Spleen (tissue), 11 donors: ENCODE measurements at regions not wholly inside any gene's neighbourhood (a gene's known extent, or its start where the extent isn't known, plus 50 kb on each side); places are given as distances from the start of the nearest gene placed in this dataset.

ENCODE experiments used
- DNase-seq: peaks from one replicate; pipeline ENCODE4 v3.0.0-alpha.2; 2020
- H3K27ac ChIP-seq, 8 donors: fragments of 200-600 bp; sonication (generic) in 7 of 8; 1 replicate in 4 of 8; 2 replicates in 4 of 8; pipeline versions ENCODE4 v1.5.0 to v1.8.0; 2016 to 2021; ENCODE audit warnings: inconsistent platforms in 4 of 8, mild to moderate bottlenecking in 4 of 8, moderate library complexity in 1 of 8
- H3K27me3 ChIP-seq, 7 donors: fragments of 200-600 bp; sonication (generic) in 6 of 7; replicated peaks in 1 of 7; 1 replicate in 4 of 7; 2 replicates in 3 of 7; pipeline versions ENCODE4 v1.5.0 to v1.8.0; 2016 to 2021; ENCODE audit warnings: inconsistent platforms in 3 of 7, mild to moderate bottlenecking in 1 of 7
- H3K36me3 ChIP-seq, 6 donors: fragments of 200-600 bp; sonication (generic) in 5 of 6; 1 replicate in 4 of 6; 2 replicates in 2 of 6; pipeline versions ENCODE4 v1.5.0 to v1.8.0; 2016 to 2021; ENCODE audit warnings: inconsistent platforms in 2 of 6
- H3K4me1 ChIP-seq, 6 donors: fragments of 200-600 bp; sonication (generic) in 5 of 6; 1 replicate in 3 of 6; 2 replicates in 3 of 6; pipeline versions ENCODE4 v1.5.0 to v1.8.0; 2016 to 2021; ENCODE audit warnings: inconsistent platforms in 3 of 6
- H3K4me3 ChIP-seq, 8 donors: fragments of 200-600 bp; sonication (generic) in 7 of 8; 1 replicate in 4 of 8; 2 replicates in 4 of 8; pipeline versions ENCODE4 v1.5.0 to v1.8.0; 2016 to 2021; ENCODE audit warnings: inconsistent platforms in 4 of 8, mild to moderate bottlenecking in 4 of 8, moderate library complexity in 2 of 8
- H3K9me3 ChIP-seq, 8 donors: fragments of 200-600 bp; sonication (generic) in 7 of 8; 1 replicate in 4 of 8; 2 replicates in 4 of 8; pipeline versions ENCODE4 v1.5.0 to v1.8.0; 2016 to 2021; ENCODE audit warnings: inconsistent platforms in 4 of 8
- POLR2A ChIP-seq, 3 donors: fragments of 450-650 bp; IDR thresholded peaks; one replicate each; pipeline ENCODE4 v1.5.1; 2017; ENCODE audit warnings: antibody characterized with exemption in 3 of 3, mild to moderate bottlenecking in 1 of 3
- POLR2AphosphoS5 ChIP-seq, 3 donors: sonication (generic); formaldehyde crosslinking; IDR thresholded peaks; one replicate each; pipeline ENCODE4 v1.5.1; 2017; ENCODE audit warnings: antibody characterized with exemption in 3 of 3
- WGBS, 5 donors: extraction: QIAGEN DNeasy Blood & Tissue Kit in 3 of 5; methylation state at CpG; one replicate each; pipeline versions ENCODE4 v1.1.5 to v1.1.7; 2013 to 2018; 5-methylcytosine and 5-hydroxymethylcytosine counted together
- intact Hi-C: fragments of 100-400 bp; cut with DNase I; formaldehyde crosslinking; loops from one replicate; pipeline ENCODE4 v1.15.0; 2023; ENCODE audit warnings: low total_unique reads
- TF ChIP-seq, protein P1 (sequence below), 11 experiments: fragments of 200-600 bp in 7 of 11; fragments of 450-650 bp in 4 of 11; sonication (generic) in 4 of 11; IDR thresholded peaks in 8 of 11; conservative IDR thresholded peaks in 3 of 11; 1 replicate in 7 of 11; 2 replicates in 4 of 11; pipeline versions ENCODE4 v1.4.0 to v1.8.0; 2016 to 2021; ENCODE audit warnings: antibody characterized with exemption in 11 of 11, inconsistent platforms in 4 of 11, mild to moderate bottlenecking in 1 of 11
- donor health status: healthy with polysubstance abuse.
- donor health status: DM: no; HTN: no; CAD: no; lungs with moderate emphysema.
- donor health status: DM: no; HTN: no; CAD: no.
- donor health status: Bipolar disorder and iron deficiency.
- donor health status: healthy.
- donor health status: DM: no; HTN: no; CAD: no.
- donor health status: DM: yes; HTN: yes; CAD: no.

DNA sequence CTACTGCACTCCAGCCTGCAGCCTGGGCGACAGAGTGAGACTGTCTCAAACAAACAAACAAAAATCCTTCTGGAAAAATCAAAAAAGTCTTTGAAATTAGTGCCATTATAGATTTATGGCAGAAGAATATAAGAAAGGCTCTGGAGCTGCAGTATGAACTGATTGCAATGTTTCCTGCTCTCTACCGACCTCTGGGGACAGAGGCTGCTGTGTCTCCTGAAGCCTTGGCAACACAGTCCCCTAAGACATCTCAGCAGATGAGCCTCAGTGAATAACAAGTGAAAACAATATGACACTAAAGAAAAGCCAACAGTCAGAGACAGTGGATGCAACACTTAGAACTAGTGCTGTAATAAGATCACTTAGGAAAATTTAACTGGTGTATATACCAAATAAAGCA, 494.9 kb upstream of the LRATD1 start:
- TF ChIP-seq POLR2AphosphoS5 (IDR thresholded peaks at IDR 0.05) (no peak), POLR2A (IDR thresholded peaks at IDR 0.05) (no peak)
- TF ChIP-seq, protein P1, sequence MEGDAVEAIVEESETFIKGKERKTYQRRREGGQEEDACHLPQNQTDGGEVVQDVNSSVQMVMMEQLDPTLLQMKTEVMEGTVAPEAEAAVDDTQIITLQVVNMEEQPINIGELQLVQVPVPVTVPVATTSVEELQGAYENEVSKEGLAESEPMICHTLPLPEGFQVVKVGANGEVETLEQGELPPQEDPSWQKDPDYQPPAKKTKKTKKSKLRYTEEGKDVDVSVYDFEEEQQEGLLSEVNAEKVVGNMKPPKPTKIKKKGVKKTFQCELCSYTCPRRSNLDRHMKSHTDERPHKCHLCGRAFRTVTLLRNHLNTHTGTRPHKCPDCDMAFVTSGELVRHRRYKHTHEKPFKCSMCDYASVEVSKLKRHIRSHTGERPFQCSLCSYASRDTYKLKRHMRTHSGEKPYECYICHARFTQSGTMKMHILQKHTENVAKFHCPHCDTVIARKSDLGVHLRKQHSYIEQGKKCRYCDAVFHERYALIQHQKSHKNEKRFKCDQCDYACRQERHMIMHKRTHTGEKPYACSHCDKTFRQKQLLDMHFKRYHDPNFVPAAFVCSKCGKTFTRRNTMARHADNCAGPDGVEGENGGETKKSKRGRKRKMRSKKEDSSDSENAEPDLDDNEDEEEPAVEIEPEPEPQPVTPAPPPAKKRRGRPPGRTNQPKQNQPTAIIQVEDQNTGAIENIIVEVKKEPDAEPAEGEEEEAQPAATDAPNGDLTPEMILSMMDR (IDR thresholded peaks at IDR 0.05 in 8 of 11, conservative IDR thresholded peaks at IDR 0.05 in 3 of 11), result no peak
- H3K9me3 ChIP-seq, result peaks cover 0 to 6% (median 0%) of the 10 kb centered on the region in 8 donors
- 39 to 77% (median 49%) methylated on average over 2 of the region's 2 CpGs for WGBS, 5 donors
- no peak for DNase-seq
- H3K27me3 ChIP-seq, result no peaks in the 10 kb centered on the region
- H3K4me1 ChIP-seq, result no peaks in the 10 kb centered on the region
- no peak overlapping the region for H3K4me3 ChIP-seq
- no peak overlapping the region for H3K27ac ChIP-seq
- H3K36me3 ChIP-seq, result no peaks in the 10 kb centered on the region
- intact Hi-C loops, result no loop called here

DNA sequence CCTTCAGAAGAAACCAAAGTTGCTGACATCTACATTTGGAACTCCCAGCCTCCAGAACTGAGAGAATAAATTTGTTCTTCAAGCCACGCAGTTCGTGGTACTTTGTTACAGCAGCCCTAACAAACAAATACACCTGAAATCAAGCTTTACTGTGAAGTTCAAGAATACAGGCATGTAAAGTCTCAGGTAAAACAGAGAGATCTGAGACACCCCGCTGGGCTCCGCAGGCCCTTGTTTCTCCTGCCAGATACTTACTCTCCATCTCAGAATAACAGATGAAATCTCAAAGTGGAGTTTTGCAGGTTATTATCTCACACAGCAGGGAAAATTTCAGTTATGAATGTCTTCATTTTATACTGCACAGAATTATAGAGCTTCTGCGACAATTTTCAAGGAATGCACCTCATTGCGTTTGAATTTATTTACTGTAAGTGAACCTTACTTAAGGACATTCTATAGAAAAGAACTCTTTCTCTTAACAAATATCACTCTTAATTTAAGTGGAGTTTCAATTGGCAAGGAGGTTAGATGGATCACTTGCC, 492.4 kb upstream of the LRATD1 start:
- no peak for DNase-seq
- WGBS, 5 donors, result 71 to 83% (median 78%) methylated on average over 6 of the region's 6 CpGs
- TF ChIP-seq, protein P1 (IDR thresholded peaks at IDR 0.05 in 8 of 11, conservative IDR thresholded peaks at IDR 0.05 in 3 of 11), result no peak
- no peak for TF ChIP-seq POLR2A (IDR thresholded peaks at IDR 0.05)
- no peak for TF ChIP-seq POLR2AphosphoS5 (IDR thresholded peaks at IDR 0.05)
- intact Hi-C loops, result no loop called here
- Histone ChIP-seq H3K4me3 (no peak overlapping the region), H3K36me3 (no peaks in the 10 kb centered on the region), H3K4me1 (no peaks in the 10 kb centered on the region), H3K27ac (no peak overlapping the region), H3K9me3 (no peaks in the 10 kb centered on the region), H3K27me3 (no peaks in the 10 kb centered on the region)

DNA sequence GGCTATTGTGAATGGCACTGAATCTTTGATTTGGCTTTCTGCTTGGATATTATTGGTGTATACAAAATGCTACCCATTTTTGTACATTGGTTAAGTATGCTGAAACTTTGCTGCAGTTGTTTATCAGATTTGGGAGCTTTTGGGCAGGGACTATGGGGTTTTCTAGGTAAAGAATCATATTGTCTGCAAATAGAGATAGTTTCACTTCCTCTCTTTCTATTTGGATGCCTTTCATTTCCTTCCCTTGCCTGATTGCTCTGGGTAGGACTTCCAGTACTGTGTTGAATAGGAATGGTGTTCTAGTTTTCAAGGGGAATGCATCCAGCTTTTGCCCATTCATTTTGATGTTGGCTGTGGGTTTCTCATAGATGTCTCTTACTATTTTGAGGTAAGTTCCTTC, 489.1 kb upstream of the LRATD1 start:
- TF ChIP-seq POLR2AphosphoS5 (IDR thresholded peaks at IDR 0.05) (no peak), POLR2A (IDR thresholded peaks at IDR 0.05) (no peak)
- TF ChIP-seq, protein P1 (IDR thresholded peaks at IDR 0.05 in 8 of 11, conservative IDR thresholded peaks at IDR 0.05 in 3 of 11), result no peak
- H3K4me1 ChIP-seq, result no peaks in the 10 kb centered on the region
- H3K9me3 ChIP-seq, result peaks cover 0 to 2% (median 0%) of the 10 kb centered on the region in 8 donors
- intact Hi-C loops, result no loop called here
- no peaks in the 10 kb centered on the region for H3K27me3 ChIP-seq
- H3K27ac ChIP-seq, result no peak overlapping the region
- DNase-seq, result no peak
- H3K36me3 ChIP-seq, result no peaks in the 10 kb centered on the region
- no peak overlapping the region for H3K4me3 ChIP-seq

DNA sequence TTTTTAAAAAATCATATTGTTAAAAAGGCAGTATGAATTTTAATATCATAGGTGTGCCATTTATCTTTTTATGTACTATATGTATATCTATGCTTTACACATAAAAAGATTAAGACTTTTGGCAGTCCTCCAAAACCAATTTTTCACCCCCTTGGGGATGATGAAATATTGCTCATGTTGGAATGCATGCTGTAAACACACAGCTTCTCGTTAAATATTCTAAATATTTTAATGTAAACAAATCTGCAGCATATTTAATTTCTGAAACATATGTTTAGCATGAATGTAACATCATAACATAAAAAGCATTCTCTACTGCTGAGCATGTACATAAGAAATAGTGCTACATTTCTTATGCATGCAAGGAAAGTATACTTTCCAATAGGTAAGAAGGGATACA, 484.3 kb upstream of the LRATD1 start:
- intact Hi-C loops, result no loop called here
- Histone ChIP-seq H3K27me3 (no peaks in the 10 kb centered on the region), H3K4me3 (no peak overlapping the region), H3K27ac (no peak overlapping the region), H3K9me3 (peaks cover 0 to 2% (median 0%) of the 10 kb centered on the region in 8 donors), H3K36me3 (no peaks in the 10 kb centered on the region), H3K4me1 (no peaks in the 10 kb centered on the region)
- DNase-seq, result no peak
- 55 to 76% (median 66%) methylated on average over 1 of the region's 1 CpG for WGBS, 5 donors
- TF ChIP-seq, protein P1 (IDR thresholded peaks at IDR 0.05 in 8 of 11, conservative IDR thresholded peaks at IDR 0.05 in 3 of 11), result no peak
- no peak for TF ChIP-seq POLR2AphosphoS5 (IDR thresholded peaks at IDR 0.05)
- TF ChIP-seq POLR2A (IDR thresholded peaks at IDR 0.05), result no peak
